ENCODE measurements at regions not wholly inside any gene's neighbourhood (a gene's known extent, or its start where the extent isn't known, plus 50 kb on each side); places are given as distances from the start of the nearest gene placed in this dataset.

- no peak for DNase-seq (ENCODE audit: extremely low read depth, low read depth, low spot score)
These were observed 95.5 kb upstream of the PTPN3 start for GRCh38 chr9:109593612-109594011.

GRCh38 chr9:109597496-109597895 is 99.4 kb upstream of the PTPN3 start:
- no peak for DNase-seq (ENCODE audit: extremely low read depth, low read depth, low spot score)

GRCh38 chr9:109599131-109599530 is 101.0 kb upstream of the PTPN3 start:
- no peak for DNase-seq (ENCODE audit: extremely low read depth, low read depth, low spot score)

GRCh38 chr9:109599711-109600110 is 101.6 kb upstream of the PTPN3 start:
- DNase-seq (ENCODE audit: extremely low read depth, low read depth, low spot score) = no peak

- DNase-seq (ENCODE audit: extremely low read depth, low read depth, low spot score) = no peak
These were observed 102.0 kb upstream of the PTPN3 start for GRCh38 chr9:109600142-109600541.

- no peak for DNase-seq (ENCODE audit: extremely low read depth, low read depth, low spot score)
These were observed 103.1 kb upstream of the PTPN3 start for GRCh38 chr9:109601181-109601580.

GRCh38 chr9:109602987-109603386 is 104.9 kb upstream of the PTPN3 start:
- DNase-seq (ENCODE audit: extremely low read depth, low read depth, low spot score) = no peak

- no peak for DNase-seq (ENCODE audit: extremely low read depth, low read depth, low spot score)
These were observed 106.0 kb upstream of the PTPN3 start for GRCh38 chr9:109604131-109604530.

GRCh38 chr9:109604781-109605180 is 106.7 kb upstream of the PTPN3 start:
- DNase-seq (ENCODE audit: extremely low read depth, low read depth, low spot score) = peak; percentile 0

- no peak for DNase-seq (ENCODE audit: extremely low read depth, low read depth, low spot score)
These were observed 111.0 kb upstream of the PTPN3 start for GRCh38 chr9:109609060-109609459.

GRCh38 chr9:109616571-109617120 is 118.5 kb upstream of the PTPN3 start:
- no peak for DNase-seq (ENCODE audit: extremely low read depth, low read depth, low spot score)

GRCh38 chr9:109619310-109619709 is 121.2 kb upstream of the PTPN3 start:
- DNase-seq (ENCODE audit: extremely low read depth, low read depth, low spot score) = no peak

- DNase-seq (ENCODE audit: extremely low read depth, low read depth, low spot score) = no peak
These were observed 126.0 kb upstream of the PTPN3 start for GRCh38 chr9:109624143-109624542.

GRCh38 chr9:109624896-109625295 is 126.8 kb upstream of the PTPN3 start:
- no peak for DNase-seq (ENCODE audit: extremely low read depth, low read depth, low spot score)

- DNase-seq (ENCODE audit: extremely low read depth, low read depth, low spot score) = no peak
These were observed 128.9 kb upstream of the PTPN3 start for GRCh38 chr9:109627042-109627441.

GRCh38 chr9:109629615-109630014 is 131.5 kb upstream of the PTPN3 start:
- DNase-seq (ENCODE audit: extremely low read depth, low read depth, low spot score) = no peak

GRCh38 chr9:109632817-109633216 is 134.7 kb upstream of the PTPN3 start:
- no peak for DNase-seq (ENCODE audit: extremely low read depth, low read depth, low spot score)

GRCh38 chr9:109639674-109640579 is 140.1 kb upstream of the PALM2AKAP2 start:
- DNase-seq (ENCODE audit: extremely low read depth, low read depth, low spot score) = no peak

- no peak for DNase-seq (ENCODE audit: extremely low read depth, low read depth, low spot score)
These were observed 139.2 kb upstream of the PALM2AKAP2 start for GRCh38 chr9:109640580-109641371.

- no peak for DNase-seq (ENCODE audit: extremely low read depth, low read depth, low spot score)
These were observed 138.7 kb upstream of the PALM2AKAP2 start for GRCh38 chr9:109641372-109641659.

- DNase-seq (ENCODE audit: extremely low read depth, low read depth, low spot score) = no peak
These were observed 127.9 kb upstream of the PALM2AKAP2 start for GRCh38 chr9:109652112-109652511.

- DNase-seq (ENCODE audit: extremely low read depth, low read depth, low spot score) = no peak
These were observed 127.0 kb upstream of the PALM2AKAP2 start for GRCh38 chr9:109652971-109653370.

Measured in glomerular endothelial cell (primary cell).